NCI-H2081 (cell line): ENCODE measurements at regions not wholly inside any gene's neighbourhood (a gene's known extent, or its start where the extent isn't known, plus 50 kb on each side); places are given as distances from the start of the nearest gene placed in this dataset.
"Not testable (repeated sequence)": the region's sequence is repeated elsewhere in the genome, so short reads cannot be mapped to it uniquely, and the experiment has no call there.

Source experiments
- DNase-seq, 2 experiments: peaks; one replicate each; lab custom pipeline; 2025; lab: John Stamatoyannopoulos, UW

DNA sequence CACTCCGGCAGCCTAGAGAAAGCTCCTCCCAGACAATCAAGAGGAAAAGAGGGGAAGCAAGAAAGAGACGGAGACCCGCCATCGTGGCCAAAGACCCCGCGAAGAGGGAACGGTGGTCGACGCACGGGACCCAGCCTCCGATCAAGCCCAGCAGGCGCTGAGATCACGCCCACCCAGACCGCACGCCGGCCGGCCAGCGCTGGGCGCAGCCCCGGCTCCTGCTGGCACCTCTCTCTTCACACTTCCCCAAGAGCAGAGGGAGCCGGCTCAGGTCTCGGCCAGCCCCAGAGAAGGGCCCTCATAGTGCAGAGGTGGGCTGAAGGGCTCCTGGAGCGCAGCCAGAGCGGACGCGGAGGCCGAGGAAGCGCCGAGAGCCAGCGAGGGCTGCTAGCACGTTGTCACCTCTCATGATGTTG lies 918.4 kb upstream of the ADAMTS5 start:
- no peak for DNase-seq

DNA sequence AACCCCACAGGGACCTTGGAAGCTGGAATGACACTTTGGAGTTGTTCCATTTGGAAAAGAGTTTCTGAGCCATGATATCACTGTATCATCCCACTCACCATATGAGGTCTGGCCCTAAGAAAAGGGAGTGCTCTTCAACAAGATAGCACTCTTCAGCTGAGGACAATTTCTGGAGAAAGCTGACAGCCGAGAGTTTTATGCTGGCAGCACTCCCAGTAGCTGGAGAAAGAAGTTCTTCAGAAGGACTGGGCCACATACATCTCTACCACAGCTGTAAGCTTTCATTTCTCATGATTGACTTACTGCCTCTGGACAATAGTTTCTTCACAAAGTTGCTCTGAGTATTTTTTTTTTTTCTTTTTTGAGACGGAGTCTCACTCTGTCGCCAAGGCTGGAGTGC lies 914.4 kb upstream of the ADAMTS5 start:
- not testable (repeated sequence) for DNase-seq

DNA sequence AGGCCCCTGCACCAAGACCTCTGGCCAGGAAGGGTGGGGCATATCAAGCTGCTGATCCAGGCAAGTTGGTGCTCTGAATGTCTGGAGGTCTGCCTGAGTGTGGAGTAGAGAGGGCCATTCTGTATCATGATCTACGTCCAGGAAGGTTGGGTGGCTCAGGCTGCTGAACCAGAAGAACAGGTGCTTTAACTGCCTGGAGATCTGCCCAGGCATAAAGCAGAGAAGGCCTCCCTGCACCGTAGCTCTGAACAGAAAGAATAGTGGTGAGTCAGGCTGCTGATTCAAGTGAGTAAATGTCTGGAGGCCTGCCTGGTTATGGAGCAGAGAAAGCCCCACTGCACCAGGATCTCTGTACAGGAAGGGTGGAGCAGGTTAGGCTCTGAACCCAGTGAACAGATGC lies 905.5 kb upstream of the ADAMTS5 start:
- not testable (repeated sequence) for DNase-seq

DNA sequence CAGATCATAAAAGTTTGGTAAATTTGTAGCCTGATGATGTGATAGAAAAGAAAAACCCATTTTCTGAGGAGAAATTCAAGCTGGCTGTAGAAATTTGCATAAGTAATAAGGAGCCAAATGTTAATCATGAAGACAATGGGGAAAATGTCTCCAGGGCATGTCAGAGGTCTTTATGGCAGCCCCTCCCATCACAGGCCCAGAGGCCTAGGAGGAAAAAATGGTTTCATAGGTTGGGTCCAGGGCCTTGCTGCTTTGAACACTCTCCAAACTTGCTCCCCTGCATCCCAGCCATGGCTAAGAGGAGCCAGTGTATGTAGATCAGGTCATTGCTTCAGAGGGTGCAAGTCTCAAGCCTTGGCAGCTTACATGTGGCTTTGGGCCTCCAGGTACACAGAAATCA lies 903.9 kb upstream of the ADAMTS5 start:
- not testable (repeated sequence) for DNase-seq

DNA sequence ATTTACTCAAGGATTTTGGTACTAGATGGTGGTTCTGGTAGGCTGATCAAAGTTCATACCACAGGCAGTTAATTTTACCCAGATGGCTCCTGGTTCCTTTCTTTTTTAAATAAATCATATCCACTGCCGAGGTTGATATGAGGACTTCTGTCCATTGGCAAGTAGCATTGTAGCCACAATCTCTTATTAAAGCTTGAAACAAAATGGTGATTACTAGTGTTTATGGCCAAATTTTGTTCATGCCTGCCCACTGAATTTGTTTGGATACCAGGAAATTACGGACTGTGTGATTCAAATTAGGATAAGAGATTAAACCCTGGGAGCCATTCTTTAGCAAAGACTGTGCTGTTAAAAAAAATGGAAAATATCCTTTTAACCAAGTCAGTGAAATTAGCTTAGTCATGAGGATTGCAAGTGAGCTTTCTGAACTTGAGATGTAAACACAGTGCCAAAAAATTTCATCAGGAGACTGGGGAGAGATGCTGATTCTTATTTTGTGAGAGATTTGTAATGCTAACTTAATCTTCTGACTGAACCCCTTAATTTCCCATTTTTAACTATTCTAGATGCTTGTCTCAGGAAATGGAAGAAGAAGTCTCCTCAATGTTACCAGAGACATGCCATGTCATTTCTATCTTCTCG lies 893.5 kb upstream of the ADAMTS5 start:
- not testable (repeated sequence) for DNase-seq

DNA sequence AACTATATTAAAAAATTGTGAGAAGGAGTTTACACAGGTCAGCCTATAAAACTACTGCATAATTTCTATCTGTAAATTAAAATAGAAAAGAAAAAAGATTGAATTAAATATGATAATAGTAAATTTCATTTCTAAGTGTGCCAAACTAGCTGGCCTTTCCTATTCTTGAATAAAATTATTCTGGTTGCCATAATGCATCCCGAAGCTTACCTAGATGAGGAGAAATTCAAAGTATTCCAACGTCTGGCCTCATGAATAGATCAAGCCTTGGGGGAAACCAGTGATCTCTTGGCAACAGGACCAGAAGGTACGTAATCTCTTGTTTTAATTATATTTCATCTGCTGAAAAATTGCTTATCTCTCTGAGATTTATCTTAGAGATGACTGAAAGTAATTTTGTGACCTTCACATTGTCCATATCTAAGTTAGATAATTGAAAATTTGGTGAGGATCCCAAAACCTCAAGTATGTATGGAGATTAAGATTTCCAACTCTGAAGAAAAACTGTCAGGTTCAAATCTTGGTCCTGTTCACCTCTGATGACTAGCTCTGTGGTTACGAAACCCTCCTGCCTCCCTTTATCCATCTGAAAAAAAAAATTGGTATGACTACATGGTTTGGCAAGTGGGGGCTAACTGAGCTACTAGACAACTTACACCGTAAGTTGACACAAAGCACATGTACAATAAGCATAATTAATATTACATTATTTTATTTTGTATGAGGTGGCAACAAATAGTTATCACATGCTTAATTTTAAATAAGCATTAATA lies 891.4 kb upstream of the ADAMTS5 start:
- not testable (repeated sequence) for DNase-seq

DNA sequence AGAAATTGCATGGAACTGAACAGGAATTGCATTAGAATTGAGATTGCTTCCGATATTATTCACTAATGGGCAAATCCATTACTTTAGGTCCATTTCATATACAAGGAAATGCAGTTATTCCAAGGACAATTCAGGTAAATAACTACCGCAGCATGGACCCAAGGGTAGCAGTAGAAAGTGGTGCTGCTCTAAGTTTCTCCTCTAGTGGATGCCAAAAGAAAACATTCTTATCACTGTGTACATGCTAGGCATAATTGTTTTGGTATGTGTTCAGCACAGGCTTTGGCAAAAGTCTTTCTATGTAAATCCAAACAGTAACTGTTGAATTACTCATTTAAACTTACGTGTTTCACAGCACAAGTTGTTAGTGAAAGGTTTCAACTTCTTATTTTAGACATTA lies 890.1 kb upstream of the ADAMTS5 start:
- not testable (repeated sequence) for DNase-seq

DNA sequence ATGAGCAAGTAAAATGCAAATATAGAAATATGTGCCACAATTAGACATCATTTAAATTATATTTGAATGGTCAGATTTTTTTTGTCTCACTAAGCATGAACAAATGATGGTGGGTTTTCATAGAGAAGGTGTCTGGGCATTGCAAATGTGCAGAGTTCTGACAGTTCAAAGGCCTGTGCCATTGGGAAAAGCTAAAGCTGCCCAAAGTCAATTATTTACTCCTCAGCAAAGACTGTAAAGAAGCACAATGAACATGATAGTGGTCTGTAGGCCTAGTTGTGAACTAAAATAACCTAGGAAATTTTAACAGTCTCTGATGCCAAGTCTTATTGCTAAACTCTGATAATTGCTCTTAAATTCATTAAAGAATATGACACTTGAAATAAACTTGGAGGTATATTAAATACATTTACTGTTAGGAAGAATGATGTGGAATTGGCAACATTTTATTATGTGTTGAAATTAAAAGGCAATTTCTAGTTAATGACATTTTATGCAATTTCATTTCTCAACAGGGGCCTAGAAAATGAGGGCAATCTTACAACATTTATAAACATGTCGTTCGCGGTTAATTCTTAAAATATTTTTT lies 874.3 kb upstream of the ADAMTS5 start:
- no peak for DNase-seq

DNA sequence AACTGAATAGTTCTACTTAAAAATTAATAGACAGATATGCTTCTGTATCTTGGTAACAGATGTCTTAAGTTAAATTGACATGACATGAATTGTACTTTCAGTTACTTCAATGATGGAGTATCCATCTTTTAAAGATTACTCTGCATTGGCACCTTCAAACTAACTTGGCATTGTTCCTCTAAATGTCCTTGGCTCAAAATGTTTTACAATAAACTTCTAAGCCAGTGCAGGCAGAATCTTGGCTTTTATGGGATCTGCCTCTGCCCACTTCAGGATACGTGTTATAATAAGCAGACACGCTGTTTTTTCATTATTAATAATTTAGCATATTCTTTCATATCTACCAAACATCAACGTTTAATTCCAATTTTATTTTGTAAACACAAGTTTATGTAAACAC lies 873.4 kb upstream of the ADAMTS5 start:
- no peak for DNase-seq

DNA sequence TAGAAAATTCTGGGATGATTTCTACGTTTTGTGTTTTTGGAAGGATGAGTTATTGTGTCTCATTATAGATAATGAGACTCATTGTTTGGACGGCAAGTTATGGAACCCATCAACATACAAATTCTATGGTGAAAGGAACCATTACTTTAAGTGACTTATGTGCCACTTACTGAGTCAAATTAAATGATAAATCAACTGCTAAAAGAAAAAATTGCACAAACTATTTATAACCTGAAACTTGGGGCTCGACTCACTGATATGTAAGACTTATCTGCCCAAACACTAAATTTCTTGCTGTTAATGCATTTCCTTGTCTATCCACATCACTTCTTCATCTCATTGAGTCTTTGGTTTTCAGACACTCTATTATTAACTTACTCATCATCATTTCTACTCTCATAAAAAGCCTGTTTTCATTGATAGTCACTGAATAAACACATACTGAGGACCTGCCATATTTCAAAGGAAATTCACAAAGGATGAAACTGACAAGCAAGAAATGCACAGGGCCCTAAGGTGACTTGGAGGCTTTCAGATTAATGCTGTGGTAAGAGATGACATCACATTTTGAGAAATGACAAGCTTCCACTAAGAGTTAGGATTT lies 872.7 kb upstream of the ADAMTS5 start:
- no peak for DNase-seq

DNA sequence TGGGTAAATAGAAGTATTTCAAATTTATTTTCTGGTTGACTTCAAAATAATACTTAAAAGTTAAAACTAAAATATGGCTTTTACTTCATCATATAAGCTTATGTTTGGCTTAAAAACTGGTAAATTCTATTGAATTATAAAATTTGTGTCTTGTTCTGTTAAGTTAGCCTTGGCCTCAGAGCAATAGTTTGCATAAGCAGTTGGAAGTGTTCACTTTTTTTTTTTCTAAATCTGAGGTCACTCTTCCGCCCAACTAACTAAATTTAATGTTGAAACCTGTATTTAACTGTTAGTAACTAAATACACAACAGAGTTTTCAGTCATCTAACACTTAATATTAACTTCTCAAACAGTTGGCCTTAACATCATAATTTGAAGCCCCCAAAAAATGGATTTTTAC lies 871.7 kb upstream of the ADAMTS5 start:
- DNase-seq, result no peak

DNA sequence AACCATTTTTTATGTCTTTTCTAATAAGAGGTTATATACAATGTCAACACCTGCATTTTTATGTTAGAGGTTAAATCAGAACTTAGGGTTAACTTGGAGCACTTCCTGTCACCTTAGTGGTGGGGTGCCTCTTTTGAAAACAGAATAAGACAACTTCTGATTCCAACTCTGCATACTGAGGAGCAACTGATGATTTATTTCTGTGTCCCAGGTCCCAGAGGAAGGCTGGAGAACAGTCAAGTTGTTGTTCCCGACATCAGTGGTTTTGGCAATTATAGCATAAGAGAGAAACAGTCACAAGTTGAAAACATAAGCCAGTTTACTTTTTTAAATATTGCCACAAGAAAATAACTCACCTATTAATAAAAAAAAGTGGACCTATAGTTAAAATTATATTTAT lies 871.0 kb upstream of the ADAMTS5 start:
- no peak for DNase-seq

DNA sequence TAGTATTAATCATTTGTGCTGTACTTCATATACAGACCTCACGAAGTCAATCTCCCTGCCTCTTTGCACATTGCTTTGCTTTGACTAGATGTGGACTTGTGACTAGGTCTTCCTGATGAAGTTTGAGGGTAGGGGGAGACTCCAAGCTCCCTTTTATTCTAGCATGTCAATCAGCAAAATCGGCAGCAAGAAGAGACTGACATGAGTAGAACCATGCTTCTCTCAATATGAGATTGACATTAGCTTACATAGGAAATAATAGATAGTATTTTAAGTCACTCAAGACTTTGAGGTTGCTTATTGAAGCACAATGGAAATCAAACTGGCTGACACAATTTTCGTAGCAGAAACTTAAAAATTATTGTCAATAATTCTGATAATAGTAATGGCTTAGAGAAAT lies 866.4 kb upstream of the ADAMTS5 start:
- DNase-seq, result no peak

DNA sequence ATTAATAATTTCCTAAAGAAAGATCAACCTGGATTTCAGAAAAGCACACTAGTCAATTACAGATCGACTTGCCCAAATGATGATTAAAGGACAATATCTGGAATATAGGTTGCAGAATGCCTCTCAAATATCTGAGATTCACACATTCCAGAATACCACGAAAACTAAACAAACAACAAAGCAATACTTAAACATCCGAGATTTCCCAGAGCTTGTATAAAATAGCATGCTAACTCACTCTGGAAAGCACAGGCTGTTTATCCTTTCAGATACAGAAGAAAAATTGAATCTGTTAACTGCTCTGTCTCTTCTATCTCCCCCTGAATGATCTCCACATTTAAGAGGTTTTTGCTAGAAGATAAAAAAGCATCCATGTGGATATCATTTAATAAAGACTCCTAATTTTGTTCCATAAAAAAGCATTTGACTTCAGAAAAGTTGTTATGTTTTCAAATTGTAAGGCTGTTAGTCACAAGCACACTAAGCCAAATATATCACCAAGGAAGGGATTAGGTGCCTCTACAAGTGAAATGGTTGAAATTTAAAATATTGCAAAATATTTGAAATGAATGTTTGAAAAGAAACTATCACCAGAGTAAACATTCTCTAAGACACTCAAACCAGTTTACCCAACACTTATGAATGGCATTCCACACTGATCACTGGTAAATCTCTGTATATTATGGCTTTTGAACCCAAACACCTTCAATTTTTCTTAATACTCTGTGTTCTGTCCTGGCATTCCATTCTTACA lies 865.1 kb upstream of the ADAMTS5 start:
- DNase-seq, result no peak

DNA sequence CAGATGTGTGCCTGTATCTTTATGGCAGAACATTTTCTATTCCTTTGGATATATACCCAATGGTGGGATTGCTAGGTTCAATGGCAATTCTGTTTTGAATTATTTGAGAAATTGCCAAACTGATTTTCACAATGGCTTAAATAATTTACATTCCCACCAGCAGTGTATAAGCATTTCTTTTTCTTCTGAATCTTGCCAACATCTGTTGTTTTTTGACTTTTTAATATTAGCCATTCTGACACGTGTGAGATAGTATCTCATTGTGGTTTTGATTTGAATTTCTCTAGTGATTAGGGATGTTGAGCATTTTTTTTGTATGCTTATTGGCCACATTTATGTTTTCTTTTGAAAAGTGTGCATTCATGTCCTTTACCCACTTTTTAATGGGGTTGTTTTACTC lies 864.3 kb upstream of the ADAMTS5 start:
- DNase-seq, result no peak

DNA sequence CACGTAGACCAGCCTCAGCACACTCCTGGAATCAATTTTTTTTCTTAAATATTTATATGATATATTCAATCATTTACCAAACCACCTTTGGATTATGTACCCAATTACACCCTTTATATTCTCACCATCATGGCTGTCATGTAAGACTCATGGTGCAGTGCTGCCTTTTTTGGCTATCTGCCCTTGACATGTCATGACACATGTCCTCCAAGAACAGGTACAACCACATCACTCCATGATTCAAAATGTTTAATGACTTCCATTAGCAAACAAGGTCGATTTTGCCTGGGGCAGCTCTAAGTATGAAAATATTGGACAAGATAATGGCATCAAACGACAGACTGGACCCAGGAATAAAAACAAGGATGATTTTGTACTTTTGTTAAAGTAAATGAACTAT lies 861.1 kb upstream of the ADAMTS5 start:
- no peak for DNase-seq

DNA sequence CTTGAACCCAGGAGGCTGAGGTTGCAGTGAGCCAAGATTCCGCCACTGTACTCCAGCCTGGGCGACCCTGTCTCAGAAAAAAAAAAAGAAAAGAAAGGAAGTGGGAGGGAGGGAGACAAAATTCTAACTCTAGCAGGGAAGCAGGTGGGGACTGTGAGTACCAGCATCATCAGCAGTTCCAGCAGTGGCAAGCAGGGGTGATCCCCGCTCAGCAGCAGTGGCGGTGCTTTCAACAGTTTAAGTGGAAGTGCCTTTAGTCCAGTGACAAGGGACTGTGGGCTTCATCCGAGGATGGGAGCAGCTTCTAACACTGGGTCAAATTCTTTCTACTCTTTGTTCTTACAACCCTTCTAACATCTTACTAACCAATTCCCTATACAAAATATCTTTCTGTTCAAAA lies 858.1 kb upstream of the ADAMTS5 start:
- no peak for DNase-seq

DNA sequence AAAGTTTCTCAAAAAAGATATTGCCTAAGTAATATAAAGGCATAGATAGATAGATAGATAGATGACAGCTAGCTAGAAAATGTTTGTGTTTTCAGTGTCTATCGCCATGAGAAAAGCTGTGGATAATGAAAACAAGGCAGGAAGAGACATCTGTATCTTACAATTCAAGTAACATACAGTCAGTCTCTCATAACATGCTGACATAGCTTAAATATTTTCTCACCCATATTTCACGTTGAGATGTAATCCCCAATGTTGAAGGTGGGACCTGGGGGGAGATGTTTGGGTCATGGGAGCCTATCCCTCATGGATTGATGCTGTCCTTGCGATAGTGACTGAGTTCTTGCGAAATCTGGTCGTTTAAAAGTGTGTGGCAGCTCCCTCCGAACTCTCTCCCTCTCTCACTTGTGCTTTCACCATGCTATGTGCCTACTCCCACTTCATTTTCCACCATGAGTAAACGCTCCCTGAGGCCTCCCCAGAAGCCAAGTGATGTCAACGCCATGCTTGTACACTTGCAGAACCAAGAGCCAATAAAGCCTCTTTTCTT lies 856.8 kb upstream of the ADAMTS5 start:
- no peak for DNase-seq

DNA sequence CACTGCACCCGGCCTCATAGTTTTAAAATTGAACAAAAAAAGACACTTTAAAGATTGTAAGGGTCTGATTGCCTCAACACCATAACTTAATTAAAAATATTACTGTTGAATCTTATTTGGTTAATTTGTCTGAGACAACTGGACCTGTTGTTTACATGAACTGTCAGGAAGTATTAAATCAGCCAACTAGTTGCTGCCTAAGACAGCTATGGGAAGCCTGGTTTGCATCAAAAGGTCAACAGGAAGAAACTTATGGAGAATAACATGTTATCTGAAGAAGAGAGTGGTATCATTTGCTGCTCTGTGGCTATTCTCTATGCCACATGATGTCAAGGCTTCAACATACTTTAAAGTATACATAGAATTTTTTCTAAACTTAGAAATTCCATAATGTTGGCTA lies 853.5 kb upstream of the ADAMTS5 start:
- DNase-seq, result no peak

DNA sequence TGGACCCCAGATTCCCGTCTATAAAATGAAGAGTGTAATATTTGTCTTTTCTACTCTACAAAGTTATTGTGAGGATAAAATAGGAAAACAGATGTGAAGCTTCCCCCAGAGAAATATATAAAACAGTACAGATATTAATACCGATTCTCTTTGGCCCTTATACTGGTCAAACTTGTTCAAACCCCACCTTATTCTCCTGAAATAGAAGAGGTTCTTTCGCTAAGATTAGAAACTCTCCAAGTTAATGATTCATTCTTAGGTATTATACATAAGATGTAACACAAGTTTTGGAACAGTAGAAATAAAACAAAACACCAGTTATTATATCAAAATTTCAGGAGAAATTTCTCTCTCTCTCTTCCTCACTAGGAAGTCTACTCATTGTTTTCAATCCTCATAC lies 852.4 kb upstream of the ADAMTS5 start:
- DNase-seq, result no peak

DNA sequence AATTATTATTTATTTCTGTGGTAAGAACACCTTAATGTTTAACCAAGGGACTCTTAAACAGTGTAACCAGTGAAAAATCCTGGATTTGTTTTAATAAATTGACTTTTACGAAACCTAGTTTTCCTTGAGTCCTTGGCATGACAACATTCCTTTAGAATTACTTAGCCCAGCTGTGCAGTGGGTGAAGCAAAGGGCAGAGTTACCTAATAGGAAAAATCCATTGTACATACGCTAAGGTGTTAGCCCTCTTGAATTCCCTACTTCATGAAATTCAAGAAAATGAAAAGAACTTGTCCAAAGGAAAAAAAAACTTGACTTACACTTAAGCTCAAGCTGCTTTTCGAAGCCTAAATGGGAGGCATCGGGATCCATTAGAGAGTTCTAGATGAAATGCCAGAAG lies 852.0 kb upstream of the ADAMTS5 start:
- no peak for DNase-seq
